GM12878 (cell line): ENCODE measurements at regions not wholly inside any gene's neighbourhood (a gene's known extent, or its start where the extent isn't known, plus 50 kb on each side); places are given as distances from the start of the nearest gene placed in this dataset.

Experiments
- ATAC-seq: fragments of 200-7000 bp; cut with Tn5 transposase; 3 replicates; pipeline ENCODE4 v1.9.1; 2020; ENCODE audit warnings: mild to moderate bottlenecking, moderate library complexity
- BruUV-seq: library from RNA; stranded (reverse); fragments of 400-500 nt; replicated peaks from 2 replicates; lab custom pipeline; 2021; lab: Mats Ljungman, UMichigan
- CTCF ChIA-PET: fragments of 300-600 bp; sonication (Branson Sonifier 250); formaldehyde crosslinking; extraction: SDS; loops from one replicate; lab custom pipeline; 2021; ENCODE audit warnings: inconsistent platforms; lab: Yijun Ruan, JAX
- POLR2A ChIA-PET: fragments of 350-600 bp; formaldehyde crosslinking; extraction: SDS; loops from one replicate; lab custom pipeline; 2021; ENCODE audit warnings: inconsistent platforms; lab: Charles Lee
- RAD21 ChIA-PET: fragments of 300-600 bp; sonication (Branson Sonifier 250); formaldehyde crosslinking; loops from one replicate; lab custom pipeline; 2023; ENCODE audit warnings: antibody characterized with exemption; ENCODE audit not compliant: unreplicated experiment; lab: Charles Lee
- SMC1A ChIA-PET: fragments of 300-600 bp; sonication (Branson Sonifier 250); formaldehyde crosslinking; loops from one replicate; lab custom pipeline; 2023; ENCODE audit not compliant: unreplicated experiment, uncharacterized antibody; lab: Charles Lee
- DNase-seq: peaks from one replicate; pipeline ENCODE4 v3.0.0-alpha.2; 2011; ENCODE audit warnings: low read depth, low spot score
- FAIRE-seq: peaks from 3 replicates; lab custom pipeline; 2011; peaks lifted over from hg19 to GRCh38; lab: Jason Lieb, UNC
- H2AFZ ChIP-seq: 2 replicates; pipeline ENCODE4 v1.6.0; 2011; ENCODE audit warnings: low read depth, low read length, control low read depth; ENCODE audit not compliant: control insufficient read depth
- H3K27ac ChIP-seq: 2 replicates; pipeline ENCODE4 v1.5.1; 2011; ENCODE audit warnings: control low read depth; ENCODE audit not compliant: control insufficient read depth, insufficient read depth
- H3K27me3 ChIP-seq, 2 experiments: replicated peaks in 1 of 2; 2 replicates each; pipeline versions ENCODE4 v1.6.0 to v1.6.1; 2011; ENCODE audit warnings: low read length in 1 of 2; ENCODE audit not compliant: control insufficient read depth in 2 of 2, insufficient read depth in 2 of 2
- H3K36me3 ChIP-seq, 2 experiments: 2 replicates each; pipeline ENCODE4 v1.5.1; 2011; ENCODE audit warnings: low read length in 1 of 2; ENCODE audit not compliant: control insufficient read depth in 2 of 2, insufficient read depth in 2 of 2
- H3K4me1 ChIP-seq: 2 replicates; pipeline ENCODE4 v1.6.1; 2011; ENCODE audit warnings: mild to moderate bottlenecking, low read length, moderate library complexity, mixed read lengths; ENCODE audit not compliant: control insufficient read depth, insufficient read depth
- H3K4me2 ChIP-seq: 2 replicates; pipeline ENCODE4 v1.6.0; 2011; ENCODE audit warnings: control low read depth; ENCODE audit not compliant: control insufficient read depth, insufficient read depth
- H3K4me3 ChIP-seq: fragments of 200-600 bp; sonication (generic); 2 replicates; pipeline ENCODE4 v1.5.1; 2016
- H3K79me2 ChIP-seq: 2 replicates; pipeline ENCODE4 v1.6.0; 2011; ENCODE audit warnings: low read length; ENCODE audit not compliant: control insufficient read depth, insufficient read depth
- H3K9ac ChIP-seq: 2 replicates; pipeline ENCODE4 v1.8.0; 2011; ENCODE audit warnings: low read length, control low read depth, mixed read lengths; ENCODE audit not compliant: control insufficient read depth, insufficient read depth
- H3K9me3 ChIP-seq: replicated peaks from 3 replicates; pipeline ENCODE4 v1.5.1; 2011; ENCODE audit warnings: mild to moderate bottlenecking, low read length; ENCODE audit not compliant: control insufficient read depth, insufficient read depth
- H4K20me1 ChIP-seq: 2 replicates; pipeline ENCODE4 v1.6.0; 2011; ENCODE audit not compliant: control insufficient read depth, insufficient read depth
- MYB ChIP-seq: fragments of 150-350 bp; IDR thresholded peaks from 2 replicates; pipeline ENCODE4 v1.6.1; 2014; ENCODE audit warnings: mild to moderate bottlenecking, low read depth, low read length, borderline replicate concordance
- NKRF ChIP-seq: fragments of 450-650 bp; conservative IDR thresholded peaks from 2 replicates; pipeline ENCODE4 v1.6.1; 2017; ENCODE audit warnings: mild to moderate bottlenecking, moderate library complexity
- PKNOX1 ChIP-seq: fragments of 450-650 bp; IDR thresholded peaks from 2 replicates; pipeline ENCODE4 v1.6.1; 2016; ENCODE audit warnings: mild to moderate bottlenecking
- WGBS: methylation state at CpG from one replicate; pipeline ENCODE4 v1.1.6; 2016; ENCODE audit warnings: low lambda C conversion rate; ENCODE audit not compliant: insufficient replicate concordance, insufficient coverage; ENCODE audit errors: missing lambda C conversion rate; 5-methylcytosine and 5-hydroxymethylcytosine counted together
- in situ Hi-C: fragments of 300-500 bp; cut with MboI; formaldehyde crosslinking; loops from 9 replicates; pipeline ENCODE4 v1.14.3; 2018; ENCODE audit warnings: mixed read lengths
- intact Hi-C: fragments of 100-400 bp; cut with micrococcal nuclease; formaldehyde crosslinking; loops from one replicate; pipeline ENCODE4 v1.14.2; 2022; ENCODE audit not compliant: unreplicated experiment
- TF ChIP-seq, protein P1 (sequence below): fragments of 450-650 bp; IDR thresholded peaks from 2 replicates; pipeline ENCODE4 v1.6.1; 2016; ENCODE audit warnings: mild to moderate bottlenecking

DNA sequence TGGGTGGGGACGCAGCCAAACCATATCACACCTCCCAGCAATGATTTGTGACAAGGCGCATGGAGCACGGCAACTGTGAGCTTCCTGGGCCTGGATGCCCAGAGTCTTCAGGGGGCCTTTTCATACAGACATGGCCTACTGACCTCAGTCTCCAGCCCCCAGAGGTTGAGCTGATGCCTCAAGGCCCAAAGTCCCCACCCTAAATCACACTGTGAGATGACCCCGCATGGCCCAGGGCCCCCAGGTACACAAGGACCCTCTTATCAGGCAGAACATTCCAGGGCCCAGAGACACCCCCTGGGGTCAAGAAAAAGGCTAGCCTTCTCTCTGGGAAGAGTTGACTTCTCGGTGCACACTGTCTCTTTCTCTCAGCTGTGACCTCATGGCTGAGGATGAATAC lies 179.7 kb upstream of the C1orf174 start:
- CTCF ChIA-PET, result no interaction called here
- Histone ChIP-seq H3K36me3 (no peaks in the 10 kb centered on the region), H3K4me1 (no peaks in the 10 kb centered on the region), H3K9ac (no peak overlapping the region), H3K4me2 (no peak overlapping the region), H3K9me3 (no peaks in the 10 kb centered on the region; the same call in 2 of the 3 replicates), H3K79me2 (no peaks in the 10 kb centered on the region), H3K4me3 (no peak overlapping the region), H4K20me1 (no peaks in the 10 kb centered on the region), H3K27me3 (no peaks in the 10 kb centered on the region), H2AFZ (no peak overlapping the region), H3K27ac (no peak overlapping the region)
- RAD21 ChIA-PET, result no interaction called here
- in situ Hi-C loops, result no loop called here
- ATAC-seq (no peak), DNase-seq (no peak), FAIRE-seq (no peak)
- BruUV-seq, result no TSS peak
- SMC1A ChIA-PET, result no interaction called here
- intact Hi-C loops, result no loop called here
- WGBS, result 33% methylated on average over 5 of the region's 5 CpGs
- POLR2A ChIA-PET, result no interaction called here
- no peak for TF ChIP-seq MYB
- no peak for TF ChIP-seq NKRF
- TF ChIP-seq, protein P1, sequence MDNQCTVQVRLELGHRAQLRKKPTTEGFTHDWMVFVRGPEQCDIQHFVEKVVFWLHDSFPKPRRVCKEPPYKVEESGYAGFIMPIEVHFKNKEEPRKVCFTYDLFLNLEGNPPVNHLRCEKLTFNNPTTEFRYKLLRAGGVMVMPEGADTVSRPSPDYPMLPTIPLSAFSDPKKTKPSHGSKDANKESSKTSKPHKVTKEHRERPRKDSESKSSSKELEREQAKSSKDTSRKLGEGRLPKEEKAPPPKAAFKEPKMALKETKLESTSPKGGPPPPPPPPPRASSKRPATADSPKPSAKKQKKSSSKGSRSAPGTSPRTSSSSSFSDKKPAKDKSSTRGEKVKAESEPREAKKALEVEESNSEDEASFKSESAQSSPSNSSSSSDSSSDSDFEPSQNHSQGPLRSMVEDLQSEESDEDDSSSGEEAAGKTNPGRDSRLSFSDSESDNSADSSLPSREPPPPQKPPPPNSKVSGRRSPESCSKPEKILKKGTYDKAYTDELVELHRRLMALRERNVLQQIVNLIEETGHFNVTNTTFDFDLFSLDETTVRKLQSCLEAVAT, result no peak
- TF ChIP-seq PKNOX1, result no peak
